C4-2B (cell line): ENCODE measurements at regions not wholly inside any gene's neighbourhood (a gene's known extent, or its start where the extent isn't known, plus 50 kb on each side); places are given as distances from the start of the nearest gene placed in this dataset.

Experiments used
- ZFX ChIP-seq: fragments of 450-650 bp; IDR thresholded peaks from 2 replicates; pipeline ENCODE4 v1.6.1; 2017
- TF ChIP-seq, protein P1 (sequence below): fragments of 450-650 bp; conservative IDR thresholded peaks from 2 replicates; pipeline ENCODE4 v1.5.1; 2017; ENCODE audit warnings: mild to moderate bottlenecking

GRCh38 chr6:141265756-141266623 is 866.7 kb upstream of the GJE1 start:
- TF ChIP-seq, protein P1, sequence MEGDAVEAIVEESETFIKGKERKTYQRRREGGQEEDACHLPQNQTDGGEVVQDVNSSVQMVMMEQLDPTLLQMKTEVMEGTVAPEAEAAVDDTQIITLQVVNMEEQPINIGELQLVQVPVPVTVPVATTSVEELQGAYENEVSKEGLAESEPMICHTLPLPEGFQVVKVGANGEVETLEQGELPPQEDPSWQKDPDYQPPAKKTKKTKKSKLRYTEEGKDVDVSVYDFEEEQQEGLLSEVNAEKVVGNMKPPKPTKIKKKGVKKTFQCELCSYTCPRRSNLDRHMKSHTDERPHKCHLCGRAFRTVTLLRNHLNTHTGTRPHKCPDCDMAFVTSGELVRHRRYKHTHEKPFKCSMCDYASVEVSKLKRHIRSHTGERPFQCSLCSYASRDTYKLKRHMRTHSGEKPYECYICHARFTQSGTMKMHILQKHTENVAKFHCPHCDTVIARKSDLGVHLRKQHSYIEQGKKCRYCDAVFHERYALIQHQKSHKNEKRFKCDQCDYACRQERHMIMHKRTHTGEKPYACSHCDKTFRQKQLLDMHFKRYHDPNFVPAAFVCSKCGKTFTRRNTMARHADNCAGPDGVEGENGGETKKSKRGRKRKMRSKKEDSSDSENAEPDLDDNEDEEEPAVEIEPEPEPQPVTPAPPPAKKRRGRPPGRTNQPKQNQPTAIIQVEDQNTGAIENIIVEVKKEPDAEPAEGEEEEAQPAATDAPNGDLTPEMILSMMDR, result no peak
- no peak for TF ChIP-seq ZFX
